Adrenal gland (tissue), 9 donors: ENCODE measurements at regions not wholly inside any gene's neighbourhood (a gene's known extent, or its start where the extent isn't known, plus 50 kb on each side); places are given as distances from the start of the nearest gene placed in this dataset.

Experiments used
- DNase-seq, 7 donors: peaks; one replicate each; pipeline ENCODE4 v3.0.0-alpha.2; 2019 to 2020
- H3K27ac ChIP-seq, 5 donors: fragments of 200-600 bp; sonication (generic) in 4 of 5; 1 replicate in 3 of 5; 2 replicates in 2 of 5; pipeline versions ENCODE4 v1.5.1 to v1.8.0; 2016 to 2020; ENCODE audit warnings: mild to moderate bottlenecking in 1 of 5
- H3K27me3 ChIP-seq: fragments of 200-600 bp; 2 replicates; pipeline ENCODE4 v1.8.0; 2021
- H3K36me3 ChIP-seq, 2 donors: fragments of 200-600 bp; replicated peaks in 1 of 2; 1 replicate in 1 of 2; 2 replicates in 1 of 2; pipeline versions ENCODE4 v1.5.1 to v1.8.0; 2018 to 2022
- H3K4me1 ChIP-seq, 2 donors: fragments of 200-600 bp; replicated peaks in 1 of 2; 1 replicate in 1 of 2; 2 replicates in 1 of 2; pipeline versions ENCODE4 v1.5.1 to v1.8.0; 2018 to 2021
- H3K4me3 ChIP-seq, 4 donors: fragments of 200-600 bp; sonication (generic) in 3 of 4; one replicate each; pipeline ENCODE4 v1.5.1; 2016 to 2018
- H3K9me3 ChIP-seq, 3 donors: fragments of 200-600 bp; sonication (generic) in 1 of 3; replicated peaks in 1 of 3; 1 replicate in 2 of 3; 2 replicates in 1 of 3; pipeline versions ENCODE4 v1.5.1 to v1.8.0; 2016 to 2021
- CTCF ChIP-seq, 6 experiments: fragments of 450-650 bp in 4 of 6; fragments of 200-600 bp in 2 of 6; sonication (generic) in 1 of 6; IDR thresholded peaks; 1 replicate in 5 of 6; 2 replicates in 1 of 6; pipeline versions ENCODE4 v1.5.1 to v1.8.0; 2016 to 2021; ENCODE audit warnings: antibody characterized with exemption in 6 of 6, mild to moderate bottlenecking in 2 of 6, moderate library complexity in 1 of 6
- POLR2A ChIP-seq, 2 donors: fragments of 450-650 bp; IDR thresholded peaks; one replicate each; pipeline ENCODE4 v1.6.1; 2017; ENCODE audit warnings: antibody characterized with exemption in 2 of 2, mild to moderate bottlenecking in 2 of 2, moderate library complexity in 1 of 2
- WGBS, 4 donors: extraction: QIAGEN DNeasy Blood & Tissue Kit in 2 of 4; methylation state at CpG; one replicate each; pipeline versions ENCODE4 v1.1.5 to v1.1.7; 2013 to 2017; 5-methylcytosine and 5-hydroxymethylcytosine counted together
- intact Hi-C, 2 donors: fragments of 100-400 bp; cut with DNase I; formaldehyde crosslinking; loops; one replicate each; pipeline versions ENCODE4 v1.14.1 to v1.15.0; 2022 to 2023
- donor health status: healthy with polysubstance abuse.
- donor health status: Bipolar disorder and iron deficiency.
- donor health status: DM: yes; HTN: yes; CAD: no.
- donor health status: DM: no; HTN: no; CAD: no.
- donor health status: DM: no; HTN: no; CAD: no.

DNA sequence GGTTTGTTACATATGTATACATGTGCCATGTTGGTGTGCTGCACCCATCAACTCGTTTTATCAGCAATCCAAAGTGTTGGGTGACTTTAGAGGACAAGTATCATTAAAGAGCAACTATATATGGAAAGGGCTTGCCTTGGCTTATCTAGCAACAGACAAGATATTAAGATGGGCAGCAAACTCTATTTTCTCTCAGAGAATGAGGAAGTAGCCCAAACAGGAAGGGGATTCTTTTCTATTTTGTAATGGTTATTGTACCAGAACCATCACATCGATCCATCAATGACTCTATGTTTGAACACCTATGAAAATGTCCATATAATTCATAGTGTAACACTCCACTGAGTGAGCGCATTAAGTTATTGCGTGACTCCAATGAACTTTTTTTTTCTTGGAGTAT lies 260.1 kb upstream of the SLC24A2 start:
- no peaks in the 10 kb centered on the region for H3K9me3 ChIP-seq
- H3K27me3 ChIP-seq = no peaks in the 10 kb centered on the region
- TF ChIP-seq CTCF (IDR thresholded peaks at IDR 0.05) (no peak), POLR2A (IDR thresholded peaks at IDR 0.05) (no peak)
- H3K4me3 ChIP-seq = no peak overlapping the region
- intact Hi-C loops = no loop called here
- no peaks in the 10 kb centered on the region for H3K4me1 ChIP-seq
- DNase-seq = no peak
- no peaks in the 10 kb centered on the region for H3K36me3 ChIP-seq
- WGBS, 4 donors = 78 to 83% (median 81%) methylated on average over 4 of the region's 4 CpGs
- no peak overlapping the region for H3K27ac ChIP-seq

DNA sequence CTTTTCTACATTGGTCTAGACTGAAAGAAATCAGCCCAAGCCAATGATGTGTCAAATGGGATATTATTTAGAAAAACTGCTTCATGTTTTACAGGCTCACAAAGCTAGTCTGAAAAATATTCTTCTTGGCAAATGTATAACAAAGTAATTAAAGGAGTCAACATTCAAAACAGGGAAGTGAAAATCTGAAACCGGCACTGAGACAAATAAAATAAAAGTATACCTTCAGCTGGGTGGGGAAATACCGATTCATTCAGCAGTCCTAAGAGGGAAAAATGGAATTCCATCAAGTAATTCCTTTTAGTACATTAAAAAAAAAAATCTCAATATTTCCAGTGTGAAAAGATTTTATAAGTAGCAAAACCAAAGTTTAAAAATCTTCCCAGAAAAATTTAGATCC lies 259.6 kb upstream of the SLC24A2 start:
- no peaks in the 10 kb centered on the region for H3K27me3 ChIP-seq
- no peaks in the 10 kb centered on the region for H3K4me1 ChIP-seq
- H3K4me3 ChIP-seq = no peak overlapping the region
- H3K9me3 ChIP-seq = no peaks in the 10 kb centered on the region
- H3K27ac ChIP-seq = no peak overlapping the region
- no peaks in the 10 kb centered on the region for H3K36me3 ChIP-seq
- intact Hi-C loops = no loop called here
- WGBS, 4 donors = 51 to 79% (median 59%) methylated on average over 2 of the region's 2 CpGs
- TF ChIP-seq CTCF (IDR thresholded peaks at IDR 0.05) = no peak
- no peak for TF ChIP-seq POLR2A (IDR thresholded peaks at IDR 0.05)
- DNase-seq = no peak

- Histone ChIP-seq H3K9me3 (no peaks in the 10 kb centered on the region), H3K4me3 (no peak overlapping the region), H3K36me3 (no peaks in the 10 kb centered on the region), H3K27me3 (no peaks in the 10 kb centered on the region), H3K4me1 (no peaks in the 10 kb centered on the region), H3K27ac (no peak overlapping the region)
- no peak for TF ChIP-seq CTCF (IDR thresholded peaks at IDR 0.05)
- TF ChIP-seq POLR2A (IDR thresholded peaks at IDR 0.05) = no peak
- no peak for DNase-seq
- intact Hi-C loops = no loop called here
These were observed 255.8 kb upstream of the SLC24A2 start for GRCh38 chr9:20044686-20045085.

GRCh38 chr9:20043461-20043860 lies 254.6 kb upstream of the SLC24A2 start:
- WGBS, 4 donors = 62 to 82% (median 69%) methylated on average over 1 of the region's 1 CpG
- Histone ChIP-seq H3K27ac (no peak overlapping the region), H3K36me3 (no peaks in the 10 kb centered on the region), H3K27me3 (no peaks in the 10 kb centered on the region), H3K9me3 (no peaks in the 10 kb centered on the region), H3K4me3 (no peak overlapping the region), H3K4me1 (no peaks in the 10 kb centered on the region)
- intact Hi-C loops = no loop called here
- no peak for DNase-seq
- TF ChIP-seq CTCF (IDR thresholded peaks at IDR 0.05) (no peak), POLR2A (IDR thresholded peaks at IDR 0.05) (no peak)
